Right cardiac atrium (tissue), 5 donors: ENCODE measurements at regions not wholly inside any gene's neighbourhood (a gene's known extent, or its start where the extent isn't known, plus 50 kb on each side); places are given as distances from the start of the nearest gene placed in this dataset.
A peak's percentile ranks its signal among the peaks of the same experiment; 100 is the strongest.

ENCODE experiments used
- ATAC-seq, 2 donors: fragments of 200-7000 bp; cut with Tn5 transposase; one replicate each; pipeline versions ENCODE4 v1.8.0 to v1.9.1; 2020; ENCODE audit warnings: moderate library complexity in 2 of 2, mild to moderate bottlenecking in 1 of 2
- DNase-seq, 3 donors: peaks; one replicate each; pipeline ENCODE4 v3.0.0-alpha.2; 2020
- H3K27ac ChIP-seq: one replicate; pipeline ENCODE4 v1.5.1; 2013; ENCODE audit warnings: mild to moderate bottlenecking, low read length, control low read depth, moderate library complexity
- H3K27me3 ChIP-seq: one replicate; pipeline ENCODE4 v1.6.1; 2013; ENCODE audit not compliant: control insufficient read depth, insufficient read depth
- H3K4me1 ChIP-seq: one replicate; pipeline ENCODE4 v1.6.1; 2013; ENCODE audit warnings: low read length; ENCODE audit not compliant: control insufficient read depth, insufficient read depth
- H3K4me3 ChIP-seq: one replicate; pipeline ENCODE4 v1.5.1; 2013; ENCODE audit warnings: low read length, control low read depth
- H3K9me3 ChIP-seq: one replicate; pipeline ENCODE4 v1.6.1; 2013; ENCODE audit warnings: low read length; ENCODE audit not compliant: control insufficient read depth
- WGBS: extraction: QIAGEN DNeasy Blood & Tissue Kit; methylation state at CpG from one replicate; pipeline ENCODE4 v1.1.7; 2013; 5-methylcytosine and 5-hydroxymethylcytosine counted together
- intact Hi-C, 4 donors: fragments of 100-400 bp; cut with DNase I; formaldehyde crosslinking; loops; one replicate each; pipeline versions ENCODE4 v1.11.0 to v1.14.0; 2022 to 2023
- donor health status: healthy with polysubstance abuse.
- donor health status: DM: no; HTN: yes; CAD: no.
- donor health status: DM: no; HTN: no; CAD: no.
- donor health status: DM: no; HTN: yes; CAD: no; lungs with severe emphysema.
- donor health status: DM: yes; HTN: yes; CAD: no.

- no peak for DNase-seq
- no peaks in the 10 kb centered on the region for H3K4me1 ChIP-seq
Observed at GRCh38 chr9:108331596-108331995, 524.2 kb downstream of the ACTL7B start.

GRCh38 chr9:108325406-108325805, 530.4 kb downstream of the ACTL7B start:
- Histone ChIP-seq H3K4me1 (no peaks in the 10 kb centered on the region), H3K27ac (no peak overlapping the region), H3K9me3 (peaks cover 1% of the 10 kb centered on the region), H3K4me3 (no peak overlapping the region), H3K27me3 (no peaks in the 10 kb centered on the region)
- DNase-seq (no peak), ATAC-seq (no peak)
- WGBS: 81% methylated on average over 1 of the region's 1 CpG
- intact Hi-C loops: no loop called here

More at GRCh38 chr9:108331596-108331995, 524.2 kb downstream of the ACTL7B start:
- H3K27me3 ChIP-seq: no peaks in the 10 kb centered on the region
- intact Hi-C loops: no loop called here
- ATAC-seq: no peak
- no peaks in the 10 kb centered on the region for H3K9me3 ChIP-seq
- WGBS: 82% methylated on average over 2 of the region's 2 CpGs
- no peak overlapping the region for H3K4me3 ChIP-seq
- H3K27ac ChIP-seq: no peak overlapping the region

GRCh38 chr9:108323615-108324014, 532.2 kb downstream of the ACTL7B start:
- Histone ChIP-seq H3K4me1 (no peaks in the 10 kb centered on the region), H3K4me3 (no peak overlapping the region), H3K27ac (no peak overlapping the region), H3K9me3 (peaks cover 1% of the 10 kb centered on the region), H3K27me3 (no peaks in the 10 kb centered on the region)
- intact Hi-C loops: no loop called here
- no peak for ATAC-seq
- no peak for DNase-seq
- WGBS: 90% methylated on average over 3 of the region's 3 CpGs

GRCh38 chr9:108322326-108323098, 533.3 kb downstream of the ACTL7B start:
- WGBS: 30% methylated on average over 1 of the region's 1 CpG
- ATAC-seq (no peak), DNase-seq (no peak)
- intact Hi-C loops: no loop called here
- H3K4me1 ChIP-seq: no peaks in the 10 kb centered on the region
- peaks cover 1% of the 10 kb centered on the region for H3K9me3 ChIP-seq
- no peak overlapping the region for H3K27ac ChIP-seq
- H3K4me3 ChIP-seq: no peak overlapping the region
- H3K27me3 ChIP-seq: no peaks in the 10 kb centered on the region

GRCh38 chr9:108316630-108317029, 539.2 kb downstream of the ACTL7B start:
- Histone ChIP-seq H3K4me3 (no peak overlapping the region), H3K27me3 (no peaks in the 10 kb centered on the region), H3K9me3 (no peaks in the 10 kb centered on the region), H3K27ac (no peak overlapping the region), H3K4me1 (no peaks in the 10 kb centered on the region)
- ATAC-seq (peak in 1 of 2 donors; percentile 34), DNase-seq (no peak)
- intact Hi-C loops: no loop called here

- ATAC-seq (no peak), DNase-seq (no peak)
- intact Hi-C loops: no loop called here
- H3K9me3 ChIP-seq: no peaks in the 10 kb centered on the region
- 71% methylated on average over 4 of the region's 4 CpGs for WGBS
- no peak overlapping the region for H3K4me3 ChIP-seq
- H3K4me1 ChIP-seq: no peaks in the 10 kb centered on the region
- H3K27me3 ChIP-seq: no peaks in the 10 kb centered on the region
- H3K27ac ChIP-seq: no peak overlapping the region
Observed at GRCh38 chr9:108316066-108316465, 539.7 kb downstream of the ACTL7B start.

GRCh38 chr9:108311745-108312144, 544.0 kb downstream of the ACTL7B start:
- Histone ChIP-seq H3K4me1 (no peaks in the 10 kb centered on the region), H3K27ac (no peak overlapping the region), H3K27me3 (no peaks in the 10 kb centered on the region), H3K9me3 (no peaks in the 10 kb centered on the region), H3K4me3 (no peak overlapping the region)
- ATAC-seq (no peak), DNase-seq (no peak)
- WGBS: 61% methylated on average over 3 of the region's 3 CpGs
- intact Hi-C loops: no loop called here

- no peak for DNase-seq
- H3K4me1 ChIP-seq: no peaks in the 10 kb centered on the region
- no peaks in the 10 kb centered on the region for H3K9me3 ChIP-seq
- no peak overlapping the region for H3K27ac ChIP-seq
- no peak overlapping the region for H3K4me3 ChIP-seq
- H3K27me3 ChIP-seq: no peaks in the 10 kb centered on the region
- ATAC-seq: no peak
- intact Hi-C loops: no loop called here
- 81% methylated on average over 3 of the region's 3 CpGs for WGBS
Observed at GRCh38 chr9:108310202-108310601, 545.6 kb downstream of the ACTL7B start.

GRCh38 chr9:108300306-108301287, 555.2 kb downstream of the ACTL7B start:
- Histone ChIP-seq H3K4me3 (no peak overlapping the region), H3K9me3 (no peaks in the 10 kb centered on the region), H3K27me3 (no peaks in the 10 kb centered on the region), H3K27ac (no peak overlapping the region), H3K4me1 (no peaks in the 10 kb centered on the region)
- ATAC-seq (peak; percentile 48 to 76), DNase-seq (no peak)
- WGBS: 67% methylated on average over 9 of the region's 9 CpGs
- intact Hi-C loops: loop anchor here in 1 of 4 donors (10.0 kb wide), 1 partner anchor 64 kb away; no protein-coding TSS in a partner anchor

GRCh38 chr9:108297073-108297472, 558.7 kb downstream of the ACTL7B start:
- peak; percentile 14 to 54 for ATAC-seq
- intact Hi-C loops: no loop called here

GRCh38 chr9:108296056-108296455, 559.7 kb downstream of the ACTL7B start:
- 93% methylated on average over 1 of the region's 1 CpG for WGBS
- DNase-seq (no peak), ATAC-seq (no peak)
- no peaks in the 10 kb centered on the region for H3K4me1 ChIP-seq
- H3K27ac ChIP-seq: no peak overlapping the region
- intact Hi-C loops: no loop called here
- no peaks in the 10 kb centered on the region for H3K27me3 ChIP-seq
- H3K4me3 ChIP-seq: no peak overlapping the region
- no peaks in the 10 kb centered on the region for H3K9me3 ChIP-seq

More at GRCh38 chr9:108297073-108297472, 558.7 kb downstream of the ACTL7B start:
- H3K27me3 ChIP-seq: no peaks in the 10 kb centered on the region
- H3K9me3 ChIP-seq: no peaks in the 10 kb centered on the region
- H3K27ac ChIP-seq: no peak overlapping the region
- H3K4me3 ChIP-seq: no peak overlapping the region
- peak in 2 of 3 donors; percentile 25 to 47 for DNase-seq
- 59% methylated on average over 4 of the region's 4 CpGs for WGBS
- no peaks in the 10 kb centered on the region for H3K4me1 ChIP-seq
